B cell (primary cell): ENCODE measurements at regions not wholly inside any gene's neighbourhood (a gene's known extent, or its start where the extent isn't known, plus 50 kb on each side); places are given as distances from the start of the nearest gene placed in this dataset.

Experiments
- CTCF ChIP-seq: fragments of 200-600 bp; IDR thresholded peaks from one replicate; pipeline ENCODE4 v1.8.0; 2022; ENCODE audit warnings: antibody characterized with exemption, mild to moderate bottlenecking
- EZH2 ChIP-seq: IDR thresholded peaks from 2 replicates; pipeline ENCODE4 v1.6.1; 2012; ENCODE audit warnings: borderline replicate concordance, low read depth, mild to moderate bottlenecking, moderate library complexity, low read length; ENCODE audit not compliant: insufficient read depth, poor library complexity, severe bottlenecking

- TF ChIP-seq CTCF (no peak), EZH2 (no peak)
Observed at GRCh38 chr1:82499022-82499421, 698.3 kb downstream of the ADGRL2 start.
